ENCODE measurements at regions not wholly inside any gene's neighbourhood (a gene's known extent, or its start where the extent isn't known, plus 50 kb on each side); places are given as distances from the start of the nearest gene placed in this dataset.
"Not testable (repeated sequence)": the region's sequence is repeated elsewhere in the genome, so short reads cannot be mapped to it uniquely, and the experiment has no call there.

DNA sequence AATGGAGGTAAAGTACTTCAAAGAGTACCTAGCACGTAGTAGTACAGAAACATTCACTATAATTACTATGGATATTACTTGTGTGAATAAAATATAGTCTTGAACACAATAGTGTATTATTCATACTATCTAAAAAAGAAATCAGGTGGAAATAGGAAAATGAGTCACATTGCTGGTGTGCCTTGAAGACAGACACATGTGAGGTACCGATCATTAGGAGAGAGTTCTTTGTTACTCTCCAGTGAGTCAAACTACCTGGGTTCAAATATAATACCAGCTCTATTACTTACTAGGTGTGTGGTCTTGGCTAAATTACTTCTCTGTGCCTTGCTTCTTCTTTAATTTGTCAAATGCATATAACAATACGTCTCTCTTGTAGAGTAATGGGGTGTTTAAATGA lies 50.8 kb upstream of the BEND6 start:
- no peak for DNase-seq

DNA sequence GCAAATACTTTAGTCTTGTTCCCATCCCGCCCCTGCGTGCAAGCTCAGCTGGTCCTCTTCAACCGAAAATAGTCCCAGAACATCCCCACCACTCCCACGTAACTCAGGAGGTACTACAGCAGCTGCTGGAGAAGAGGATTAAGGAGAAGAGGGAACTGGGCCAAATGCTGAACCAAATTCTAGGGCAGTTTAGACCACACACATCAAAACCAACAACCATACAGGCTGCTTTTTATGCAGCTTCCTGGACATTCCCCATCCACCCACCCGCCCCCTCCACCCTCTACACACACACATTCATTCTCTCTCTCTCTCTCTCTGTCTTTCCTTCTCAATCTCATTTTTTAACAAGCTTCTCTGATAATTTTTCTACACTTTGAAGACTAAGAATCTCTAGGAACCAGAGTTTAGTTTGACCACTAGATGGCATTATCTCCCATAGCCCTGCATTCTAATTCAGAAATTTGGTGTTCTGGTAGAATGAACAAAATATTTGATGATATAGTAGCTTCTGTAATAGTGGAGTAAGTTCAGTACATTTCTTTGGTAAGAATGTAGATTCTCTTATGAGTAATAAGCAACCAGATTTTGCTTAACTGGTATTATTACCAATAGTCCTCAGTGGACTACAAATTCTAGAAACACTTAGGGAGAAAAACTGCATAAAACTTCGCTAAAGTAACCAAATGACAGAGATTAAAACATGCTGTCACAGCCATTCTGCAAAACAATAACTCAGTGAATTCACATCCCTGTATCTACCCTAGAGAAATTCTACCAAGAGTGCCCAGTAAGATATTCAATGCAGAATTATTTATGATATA lies 52.1 kb upstream of the BEND6 start:
- DNase-seq = peak; percentile 4

DNA sequence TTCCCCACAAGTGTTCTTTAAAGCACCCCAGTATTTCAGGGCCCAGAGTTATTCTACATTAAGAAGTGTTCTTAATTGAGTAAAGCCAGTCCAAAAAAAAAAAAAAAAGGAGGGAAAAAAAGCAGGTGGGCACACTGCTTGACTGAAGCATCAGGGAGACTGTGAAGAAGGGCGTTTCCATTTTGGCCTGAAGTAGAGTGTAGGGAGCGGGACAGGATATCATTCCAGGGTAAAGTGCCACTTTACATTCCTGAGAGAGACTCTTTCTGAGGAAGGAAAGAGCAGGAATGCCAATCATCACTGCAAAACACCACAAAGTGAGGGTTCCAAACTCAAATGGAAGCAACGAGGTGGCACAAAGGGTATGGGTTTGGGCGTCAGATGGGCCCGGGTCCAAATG lies 54.1 kb upstream of the BEND6 start:
- DNase-seq = no peak

DNA sequence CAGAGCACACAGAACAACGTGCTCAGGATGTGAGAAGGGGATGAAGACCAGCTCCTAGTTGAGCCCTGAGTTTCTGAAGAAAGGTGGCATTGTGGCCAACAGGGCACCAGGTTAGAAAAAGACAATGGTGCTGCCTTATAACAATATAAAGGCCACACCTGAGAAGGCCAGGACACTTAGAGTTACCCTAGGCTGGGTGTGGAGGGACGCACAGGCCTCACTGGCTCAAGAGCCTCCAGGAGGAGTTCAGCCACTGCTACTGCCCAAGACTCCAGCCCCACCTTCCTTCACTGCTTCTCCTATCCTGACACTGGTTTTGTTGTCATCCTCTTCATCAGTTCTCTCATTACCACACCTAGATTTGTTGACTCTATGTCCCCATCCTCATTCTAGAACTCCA lies 55.2 kb upstream of the BEND6 start:
- no peak for DNase-seq

DNA sequence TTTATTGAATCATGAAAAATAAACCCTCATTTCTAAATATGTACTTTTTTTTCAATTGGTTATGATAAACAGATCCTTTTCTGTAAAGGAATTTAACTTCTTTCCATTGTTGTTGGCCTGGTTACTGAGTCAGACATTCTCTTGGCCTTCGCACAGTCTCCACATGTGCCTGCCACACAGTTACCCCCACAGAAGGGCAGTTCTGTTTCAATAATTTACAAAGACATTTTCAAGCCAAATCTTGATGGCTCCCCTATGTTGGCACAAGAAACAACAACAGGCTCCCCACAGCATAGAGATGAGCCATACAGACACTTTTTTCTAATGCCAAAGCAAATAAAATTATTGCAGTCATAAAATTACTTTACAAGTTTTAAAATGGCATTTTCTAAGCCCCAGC lies 55.6 kb upstream of the BEND6 start:
- DNase-seq = no peak

DNA sequence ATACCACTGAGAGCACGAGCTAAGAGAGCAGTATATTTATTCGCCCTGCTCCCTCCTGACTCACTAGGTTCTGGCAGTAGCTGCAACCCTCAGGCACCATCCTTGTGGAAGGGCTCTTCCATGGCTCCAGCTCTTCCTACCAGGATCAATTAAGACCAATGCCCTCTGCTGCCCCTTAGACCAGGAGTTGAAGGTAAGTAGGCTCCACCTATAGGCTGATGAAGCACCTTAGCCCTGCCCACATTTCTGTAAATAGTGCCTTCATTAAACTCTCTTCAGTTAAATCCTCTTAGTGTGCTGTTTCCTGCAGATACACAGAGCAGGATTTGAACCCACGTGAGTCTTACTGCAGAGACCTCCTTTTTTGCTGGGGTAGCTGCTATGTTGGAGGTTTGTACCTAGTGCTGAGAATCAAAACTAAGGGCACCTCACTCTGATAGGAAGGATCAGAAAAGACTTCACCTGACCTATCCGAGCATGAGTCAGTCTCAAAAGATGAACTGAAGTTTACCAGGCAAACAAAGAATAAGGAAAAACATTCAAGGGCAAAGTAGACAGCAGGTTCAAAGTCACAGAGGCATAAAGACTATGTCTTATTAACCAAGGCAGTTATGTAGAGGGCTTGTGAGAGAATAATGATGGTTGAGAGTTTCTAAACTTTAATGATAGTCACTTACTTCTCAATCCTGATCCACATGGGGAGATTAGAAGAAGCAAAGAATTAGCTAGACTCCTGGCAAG lies 56.9 kb upstream of the BEND6 start:
- no peak for DNase-seq

DNA sequence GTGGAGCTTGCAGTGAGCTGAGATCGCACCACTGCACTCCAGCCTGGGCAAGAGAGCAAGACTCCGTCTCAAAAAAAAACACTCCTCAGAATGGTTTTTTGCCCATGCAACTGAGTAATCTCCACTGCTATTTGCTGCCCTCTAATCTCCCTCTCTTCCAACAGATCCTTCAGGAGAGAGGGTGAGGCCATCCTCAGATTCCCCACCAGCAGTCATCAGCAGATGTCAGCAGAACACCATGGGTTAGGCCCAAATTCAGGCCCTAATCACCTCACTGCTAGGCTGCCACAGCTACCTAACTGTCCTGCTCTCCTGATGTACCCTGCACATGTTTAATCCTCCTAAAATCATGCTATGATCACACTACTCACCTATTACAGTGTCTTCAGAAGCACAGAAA lies 63.2 kb upstream of the BEND6 start:
- DNase-seq = no peak

DNA sequence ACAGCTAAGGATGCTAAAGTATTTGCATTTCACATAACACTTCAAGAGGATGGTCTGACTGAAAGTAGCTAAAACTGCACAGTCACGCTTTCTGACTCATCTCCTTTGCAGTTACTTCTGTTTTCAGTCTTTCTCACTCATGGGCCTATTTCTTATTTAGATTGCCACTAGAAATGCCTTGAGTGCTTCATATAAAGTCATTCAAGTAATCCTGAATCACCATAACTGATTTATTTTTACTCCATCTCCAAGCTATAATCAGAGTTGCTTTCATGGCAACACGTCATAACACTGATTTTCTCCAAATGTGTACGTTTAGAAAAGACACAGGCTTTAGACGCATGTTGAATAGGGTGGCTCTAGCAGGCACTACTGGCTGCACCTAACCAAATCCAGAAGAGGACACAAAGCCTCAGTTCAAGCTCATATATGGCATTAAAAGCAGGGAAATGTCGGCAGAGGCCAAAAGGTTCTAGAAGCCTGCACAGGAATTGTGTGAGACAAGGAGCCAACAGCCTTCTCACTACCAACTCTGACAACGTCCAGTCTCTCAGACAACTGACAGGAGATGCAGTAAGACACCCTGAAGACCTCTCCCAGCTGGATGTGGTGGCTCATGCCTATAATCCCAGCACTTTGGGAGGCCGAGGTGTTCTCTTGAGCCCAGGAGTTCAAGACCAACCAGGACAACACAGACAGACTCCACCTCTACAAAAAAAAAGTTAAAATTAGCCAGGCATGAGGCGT lies 64.1 kb upstream of the BEND6 start:
- no peak for DNase-seq

DNA sequence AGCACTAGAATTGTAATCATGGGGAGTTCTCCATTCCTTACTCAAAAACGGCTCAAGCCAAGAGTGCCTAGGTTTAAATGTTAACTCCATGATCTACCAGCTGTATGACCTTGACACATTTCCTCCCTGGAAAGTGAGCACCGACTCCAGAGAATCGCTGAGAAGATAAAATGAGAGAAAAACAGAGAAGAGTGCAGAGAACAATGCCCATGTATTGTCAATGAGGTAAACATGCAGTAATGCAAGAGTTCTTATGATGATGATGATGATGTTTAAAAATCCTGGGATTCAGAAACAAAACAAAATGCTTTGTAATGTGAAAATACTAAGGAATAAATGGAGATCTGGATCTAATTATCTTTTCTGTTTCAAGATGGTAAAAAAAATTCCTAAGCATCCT lies 64.8 kb upstream of the BEND6 start:
- no peak for DNase-seq

DNA sequence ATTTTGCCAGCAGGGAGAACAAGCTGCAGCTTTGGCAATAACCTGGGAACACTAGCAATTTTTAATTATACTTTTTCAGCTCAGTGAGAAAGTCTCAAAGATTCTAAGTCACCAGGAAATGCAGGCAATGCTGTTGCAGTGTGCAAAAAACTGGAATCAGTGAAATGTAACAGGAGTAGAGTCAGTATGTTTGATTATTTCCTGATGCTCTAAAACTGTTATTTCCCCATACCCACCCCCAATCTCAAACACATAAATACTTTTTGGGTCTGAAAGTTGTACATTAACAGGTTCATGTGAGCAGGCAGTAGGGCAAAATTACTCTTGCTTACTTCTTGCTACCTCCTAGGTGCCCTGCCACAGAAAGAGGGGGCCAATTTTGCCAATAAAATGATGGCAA lies 65.4 kb upstream of the BEND6 start:
- DNase-seq = no peak

DNA sequence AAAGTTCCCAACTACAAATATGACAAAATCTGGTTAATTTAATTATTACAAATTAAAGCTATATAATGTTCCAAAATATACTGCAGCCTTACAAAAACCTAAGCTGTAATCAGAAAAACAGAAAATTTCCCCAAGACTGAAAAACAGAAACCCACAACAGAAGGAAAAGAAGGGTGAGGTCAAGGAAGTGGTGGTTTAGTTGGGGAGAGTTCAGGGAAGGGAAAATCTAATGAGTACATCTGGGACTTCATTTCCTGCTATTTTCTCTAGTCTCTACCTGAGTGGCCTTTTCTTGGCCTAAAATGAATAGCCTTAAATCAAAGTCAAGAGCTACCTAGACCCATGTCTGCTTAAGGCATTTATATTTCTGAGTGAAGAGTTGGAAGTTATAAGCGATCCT lies 66.2 kb upstream of the BEND6 start:
- DNase-seq = no peak

DNA sequence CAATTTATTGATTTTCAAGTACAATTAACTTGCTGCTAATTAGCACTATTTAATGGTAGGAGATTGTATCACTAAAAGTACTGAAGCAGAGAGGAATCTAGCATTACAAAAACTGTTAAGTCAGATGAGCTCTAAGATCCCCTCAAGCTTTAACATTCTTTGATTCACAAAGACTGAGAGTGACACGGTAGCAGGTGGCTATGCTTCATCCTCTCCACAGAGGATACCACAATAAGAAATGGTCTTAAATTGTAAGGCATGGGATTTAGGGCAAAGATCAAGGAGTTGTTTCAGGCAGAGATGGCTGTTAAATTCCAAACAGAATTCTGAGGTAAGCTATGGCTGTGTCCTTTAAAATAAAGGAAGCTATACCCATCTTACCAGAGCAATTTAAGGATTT lies 67.8 kb upstream of the BEND6 start:
- DNase-seq = no peak

DNA sequence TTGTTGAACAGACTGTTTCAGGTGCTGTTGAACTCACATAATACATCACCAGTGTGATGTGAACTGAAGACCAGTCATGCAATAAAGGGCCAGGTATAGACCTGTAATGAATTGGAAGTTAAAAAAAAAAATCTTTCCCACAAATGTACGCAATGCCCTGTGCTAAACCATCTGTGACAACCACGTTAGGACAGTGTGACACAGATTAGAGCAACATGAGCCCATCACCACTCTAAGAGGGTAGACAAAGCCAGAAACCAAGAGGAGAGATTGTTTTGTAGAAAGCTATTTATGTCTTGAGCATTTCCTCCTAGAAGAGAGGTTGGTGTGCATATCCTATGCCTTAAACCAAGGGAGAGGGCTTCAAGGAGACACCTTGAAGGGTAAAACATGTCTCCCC lies 77.0 kb upstream of the BEND6 start:
- DNase-seq = no peak

DNA sequence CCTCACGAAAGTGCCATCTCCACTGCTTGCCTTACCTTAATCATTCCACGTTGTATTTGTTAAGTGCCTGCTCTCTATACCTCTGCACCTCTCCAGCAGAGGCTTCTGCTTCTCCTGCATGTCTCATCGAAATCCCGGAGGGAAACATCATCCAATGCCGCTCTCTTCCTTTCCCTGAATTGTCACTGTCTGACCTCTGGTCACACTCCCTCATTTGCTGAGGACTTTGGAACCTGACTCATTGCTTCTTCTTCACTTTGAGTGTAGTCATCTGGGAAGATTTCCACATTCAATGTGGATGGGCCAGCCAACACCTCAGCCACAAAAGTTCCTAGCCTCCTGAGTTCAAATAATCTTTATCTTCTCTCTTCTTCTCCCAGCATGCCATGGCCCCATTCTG lies 78.9 kb upstream of the BEND6 start:
- no peak for DNase-seq

DNA sequence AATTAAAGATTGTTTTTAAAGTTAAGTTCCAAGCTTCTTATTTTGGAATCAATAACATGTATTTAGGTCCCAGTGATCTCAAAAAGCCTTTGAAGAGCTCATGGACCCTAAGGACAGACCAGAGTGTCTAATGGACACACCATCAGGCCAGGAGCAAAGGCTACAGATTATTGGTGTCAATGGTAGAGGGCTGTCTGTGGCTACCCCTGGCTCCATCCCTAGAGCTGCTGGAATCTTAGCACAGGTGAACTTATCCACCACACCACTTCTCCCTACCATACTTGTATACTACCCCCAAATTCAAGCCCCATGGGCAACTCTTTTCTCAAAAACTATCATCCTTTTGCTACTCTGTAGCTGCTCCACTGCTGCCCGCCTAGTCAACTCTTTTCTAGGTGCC lies 79.4 kb upstream of the BEND6 start:
- no peak for DNase-seq

DNA sequence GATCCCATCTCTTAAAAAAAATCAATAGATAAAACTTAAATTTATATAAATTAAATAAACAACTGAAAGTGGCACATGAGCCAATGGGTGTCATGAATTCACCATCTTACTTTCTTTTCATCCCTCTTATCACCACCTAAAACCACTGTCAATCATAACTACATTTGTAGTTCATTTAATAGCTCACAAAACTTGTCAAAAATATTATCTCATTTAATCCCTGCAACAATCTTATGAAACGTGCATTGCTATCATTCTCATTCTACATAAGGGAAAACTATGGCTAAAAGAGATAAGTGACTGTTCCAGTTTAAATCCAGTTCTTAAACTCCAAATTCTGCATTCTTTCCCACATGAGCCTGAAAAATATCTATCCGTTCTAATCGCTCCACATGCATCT lies 80.6 kb upstream of the BEND6 start:
- DNase-seq = no peak

DNA sequence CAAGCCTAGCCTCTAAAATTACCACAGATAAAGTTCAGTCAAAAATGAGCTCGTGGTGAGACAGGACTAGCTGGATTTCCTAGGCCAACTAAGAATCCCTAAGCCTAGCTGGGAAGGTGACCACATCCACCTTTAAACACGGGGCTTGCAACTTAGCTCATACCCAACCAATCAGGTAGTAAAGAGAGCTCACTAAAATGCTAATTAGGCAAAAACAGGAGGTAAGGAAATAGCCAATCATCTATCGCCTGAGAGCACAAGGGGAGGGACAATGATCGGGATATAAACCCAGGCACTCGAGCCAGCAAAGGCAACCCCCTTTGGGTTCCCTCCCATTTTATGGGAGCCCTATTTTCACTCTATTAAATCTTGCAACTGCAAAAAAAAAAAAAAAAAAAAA lies 84.9 kb upstream of the BEND6 start:
- DNase-seq = not testable (repeated sequence)

DNA sequence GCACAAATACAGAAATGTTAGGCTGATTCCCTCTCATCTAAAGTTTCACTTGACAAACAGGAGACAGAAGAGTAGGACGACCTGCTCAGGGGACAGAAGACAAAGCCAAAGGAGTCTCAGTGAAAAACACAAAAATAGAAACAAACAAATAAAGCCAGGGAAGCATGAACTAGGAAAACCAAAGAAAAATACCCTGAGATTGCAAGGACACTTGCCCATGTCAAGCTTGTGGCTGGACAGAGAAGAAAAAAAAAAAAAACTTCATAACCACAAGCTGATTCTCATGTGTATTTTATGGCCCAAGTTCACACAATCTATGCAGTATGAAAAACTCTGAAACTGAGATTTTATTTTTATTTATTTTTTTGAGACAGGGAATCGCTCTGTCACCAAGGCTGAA lies 85.6 kb upstream of the BEND6 start:
- no peak for DNase-seq

DNA sequence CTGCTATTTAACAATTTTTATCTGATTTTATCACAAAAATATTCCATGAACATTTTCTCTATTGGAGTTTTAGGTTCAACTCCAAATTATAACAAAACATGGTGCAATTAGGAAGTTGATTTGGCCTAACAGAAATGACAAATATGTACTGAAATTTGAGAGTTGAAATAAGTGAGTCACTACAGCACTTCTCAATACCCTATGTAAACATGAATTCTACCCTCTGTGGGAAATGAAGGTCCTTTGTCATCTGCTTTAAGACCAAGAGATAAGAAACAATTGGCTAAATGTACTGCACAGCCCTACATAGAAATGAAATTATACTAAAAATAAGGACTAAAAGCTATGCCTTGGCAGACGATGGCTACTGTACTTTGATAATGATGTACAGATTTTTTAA lies 86.2 kb upstream of the BEND6 start:
- DNase-seq = no peak

DNA sequence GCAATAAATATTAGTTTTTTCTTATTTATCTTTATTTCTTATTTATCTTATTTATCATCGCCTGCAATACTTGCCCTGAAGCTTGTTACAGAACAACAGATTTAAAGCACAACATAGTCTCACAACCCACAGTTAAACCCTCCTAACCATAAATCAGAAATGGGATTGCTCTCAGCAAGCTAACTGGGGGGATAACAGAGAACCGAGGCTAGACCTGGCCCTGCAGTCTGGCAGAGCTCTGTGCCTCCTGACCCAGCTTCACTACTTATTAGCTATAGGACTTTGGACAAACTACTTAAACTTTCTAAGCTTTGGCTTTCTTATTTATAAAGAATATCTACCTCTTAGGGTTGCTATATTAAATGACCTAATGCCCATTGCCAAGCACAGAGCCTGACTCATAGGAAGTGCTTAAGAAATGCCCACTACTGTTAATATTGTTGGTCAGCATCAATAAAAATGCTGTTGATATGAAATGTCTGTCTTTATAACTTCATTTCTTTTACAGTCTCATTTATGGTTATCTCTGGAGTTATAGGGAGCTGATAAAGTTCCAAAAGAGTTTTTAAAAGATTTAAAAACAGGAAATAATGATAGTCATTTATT lies 87.9 kb upstream of the BEND6 start:
- no peak for DNase-seq

DNA sequence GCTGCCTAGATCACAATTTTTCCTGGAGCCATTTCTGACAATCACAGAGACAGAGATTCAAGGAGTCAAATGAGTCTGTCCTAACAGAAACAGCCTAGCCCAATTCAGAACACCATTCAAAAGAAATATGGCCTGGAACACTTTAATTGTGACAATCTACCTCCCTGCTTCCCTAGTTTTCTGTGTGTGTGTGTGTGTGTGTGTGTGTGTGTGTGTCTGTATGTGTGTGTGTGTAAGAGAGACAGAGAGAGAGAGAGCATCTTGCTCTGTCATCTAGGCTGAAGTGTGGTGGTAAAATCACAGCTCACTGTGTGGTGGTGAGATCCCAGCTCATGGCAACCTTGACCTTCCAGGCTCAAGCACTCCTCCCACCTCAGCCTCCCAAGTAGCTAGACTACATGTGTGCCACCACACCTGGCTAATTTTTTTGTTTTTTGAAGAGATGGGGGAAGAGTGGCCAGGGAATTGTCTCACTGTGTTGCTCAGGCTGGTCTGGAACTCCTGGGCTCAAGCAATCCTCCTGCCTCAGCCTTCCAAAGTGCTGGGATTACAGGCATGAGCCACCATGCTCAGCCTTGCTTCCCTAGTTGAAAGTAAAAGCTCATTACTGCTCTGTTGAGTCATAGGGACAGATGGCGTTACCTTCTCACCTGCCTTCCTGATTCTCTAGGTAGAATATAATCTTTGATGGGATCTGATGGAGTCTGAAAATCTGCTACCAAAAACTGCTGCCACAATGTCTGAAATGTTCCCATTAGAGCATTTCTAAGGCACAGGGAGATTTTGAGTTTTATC lies 89.6 kb upstream of the BEND6 start:
- DNase-seq = no peak

DNA sequence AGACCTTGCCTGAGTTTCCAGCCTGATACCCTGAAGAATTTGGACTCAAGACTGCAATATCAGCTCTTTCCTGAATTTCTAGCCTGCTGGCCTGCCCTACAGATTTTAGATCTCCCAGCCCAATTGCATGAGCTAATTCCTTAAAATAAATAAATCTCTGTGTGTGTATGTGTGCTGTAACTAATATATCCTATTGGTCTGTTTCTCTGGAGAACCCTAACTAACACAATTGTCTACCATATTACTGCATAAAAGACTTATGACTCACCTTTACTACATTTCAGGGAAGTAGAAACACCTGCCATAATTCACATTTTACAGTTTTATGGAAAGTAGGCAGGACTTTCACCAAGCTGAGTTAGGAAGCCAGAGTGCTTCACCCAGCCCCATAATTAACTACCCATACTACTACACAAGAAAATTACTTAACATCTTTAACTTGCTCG lies 90.7 kb upstream of the BEND6 start:
- DNase-seq = no peak

DNA sequence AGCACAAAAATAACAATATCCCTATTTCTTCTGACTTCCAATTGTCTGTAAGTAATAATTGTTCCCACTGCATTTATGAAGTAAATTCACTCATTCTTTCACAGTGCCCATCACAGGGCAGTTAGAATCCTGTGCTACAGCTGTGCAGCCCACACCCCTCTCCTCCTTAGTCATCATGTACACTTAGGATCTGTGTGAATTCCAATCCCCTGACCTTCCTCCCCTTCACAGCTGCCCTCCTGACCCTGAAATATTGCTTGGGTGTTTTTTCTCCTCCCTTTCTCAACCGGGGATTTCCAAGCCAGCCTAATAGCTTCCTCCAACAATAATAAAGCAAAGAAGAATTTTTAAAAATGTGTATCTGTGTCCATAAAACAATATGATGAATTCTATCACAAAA lies 91.5 kb upstream of the BEND6 start:
- DNase-seq = no peak

Data from NCI-H1436 (cell line).